ENCODE measurements at regions not wholly inside any gene's neighbourhood (a gene's known extent, or its start where the extent isn't known, plus 50 kb on each side); places are given as distances from the start of the nearest gene placed in this dataset.
"Not testable (repeated sequence)": the region's sequence is repeated elsewhere in the genome, so short reads cannot be mapped to it uniquely, and the experiment has no call there.

- DNase-seq: not testable (repeated sequence)
Observed at GRCh38 chr1:91207691-91208090, 185.9 kb upstream of the ZNF644 start.

GRCh38 chr1:91204150-91204549 lies 182.3 kb upstream of the ZNF644 start:
- not testable (repeated sequence) for DNase-seq

- no peak for DNase-seq
Observed at GRCh38 chr1:91201694-91202093, 179.9 kb upstream of the ZNF644 start.

GRCh38 chr1:91201176-91201575 lies 179.3 kb upstream of the ZNF644 start:
- no peak for DNase-seq

- no peak for DNase-seq
Observed at GRCh38 chr1:91200675-91201074, 178.8 kb upstream of the ZNF644 start.

GRCh38 chr1:91199988-91200387 lies 178.2 kb upstream of the ZNF644 start:
- no peak for DNase-seq

- no peak for DNase-seq
Observed at GRCh38 chr1:91190996-91191395, 169.2 kb upstream of the ZNF644 start.

GRCh38 chr1:91189096-91189495 lies 167.3 kb upstream of the ZNF644 start:
- DNase-seq: no peak

GRCh38 chr1:91182807-91183206 lies 161.0 kb upstream of the ZNF644 start:
- not testable (repeated sequence) for DNase-seq

- DNase-seq: no peak
Observed at GRCh38 chr1:91176250-91176649, 154.4 kb upstream of the ZNF644 start.

GRCh38 chr1:91174734-91175133 lies 152.9 kb upstream of the ZNF644 start:
- DNase-seq: no peak

GRCh38 chr1:91173346-91173890 lies 151.6 kb upstream of the ZNF644 start:
- DNase-seq: peak; percentile 29

- DNase-seq: no peak
Observed at GRCh38 chr1:91172541-91172940, 150.7 kb upstream of the ZNF644 start.

GRCh38 chr1:91171898-91172297 lies 150.1 kb upstream of the ZNF644 start:
- peak; percentile 40 for DNase-seq

GRCh38 chr1:91170571-91170970 lies 148.7 kb upstream of the ZNF644 start:
- DNase-seq: no peak

GRCh38 chr1:91166106-91166712 lies 144.4 kb upstream of the ZNF644 start:
- peak; percentile 75 for DNase-seq

- DNase-seq: peak; percentile 69
Observed at GRCh38 chr1:91165033-91165654, 143.3 kb upstream of the ZNF644 start.

GRCh38 chr1:91162613-91163012 lies 140.8 kb upstream of the ZNF644 start:
- DNase-seq: no peak

GRCh38 chr1:91161749-91162148 lies 139.9 kb upstream of the ZNF644 start:
- DNase-seq: no peak

- no peak for DNase-seq
Observed at GRCh38 chr1:91161166-91161565, 139.3 kb upstream of the ZNF644 start.

- DNase-seq: no peak
Observed at GRCh38 chr1:91160363-91161075, 138.7 kb upstream of the ZNF644 start.

GRCh38 chr1:91153341-91153740 lies 131.5 kb upstream of the ZNF644 start:
- no peak for DNase-seq

- no peak for DNase-seq
Observed at GRCh38 chr1:91152331-91152730, 130.5 kb upstream of the ZNF644 start.

GRCh38 chr1:91151702-91152101 lies 129.9 kb upstream of the ZNF644 start:
- no peak for DNase-seq

All from hindlimb muscle (tissue), 1 donor.